ENCODE measurements at regions not wholly inside any gene's neighbourhood (a gene's known extent, or its start where the extent isn't known, plus 50 kb on each side); places are given as distances from the start of the nearest gene placed in this dataset.

DNA sequence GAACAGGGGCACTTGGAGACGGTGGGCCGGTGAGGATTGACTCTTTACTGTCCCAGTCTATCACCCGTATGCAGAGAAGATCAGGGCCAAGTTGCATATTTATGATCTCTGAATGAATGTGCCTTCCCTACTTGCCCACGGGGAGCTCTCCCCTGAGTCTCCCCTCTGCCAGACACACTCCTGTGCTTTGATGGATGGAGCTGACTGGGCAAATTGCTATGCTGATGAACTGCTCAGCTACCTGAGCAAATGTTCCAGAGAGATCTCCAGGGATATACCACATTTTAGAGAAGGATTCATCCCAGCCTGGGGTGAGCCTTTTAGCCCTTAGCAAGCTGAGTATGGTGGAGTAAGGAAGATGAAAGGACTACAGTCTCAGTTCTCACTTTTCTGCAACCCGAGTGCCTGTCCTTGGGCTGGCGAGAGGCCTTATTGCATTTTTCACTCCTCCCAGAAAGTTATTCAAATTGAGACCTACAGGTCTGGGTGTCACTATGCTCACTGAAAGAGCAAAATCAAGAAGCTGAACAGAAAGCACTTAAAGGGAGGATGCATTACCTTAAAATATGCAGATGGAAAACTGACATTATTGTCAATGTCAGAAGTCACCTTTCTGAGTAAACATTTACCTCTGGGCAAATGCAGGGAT, 526.7 kb upstream of the WWC1 start:
- TF ChIP-seq, protein P1, sequence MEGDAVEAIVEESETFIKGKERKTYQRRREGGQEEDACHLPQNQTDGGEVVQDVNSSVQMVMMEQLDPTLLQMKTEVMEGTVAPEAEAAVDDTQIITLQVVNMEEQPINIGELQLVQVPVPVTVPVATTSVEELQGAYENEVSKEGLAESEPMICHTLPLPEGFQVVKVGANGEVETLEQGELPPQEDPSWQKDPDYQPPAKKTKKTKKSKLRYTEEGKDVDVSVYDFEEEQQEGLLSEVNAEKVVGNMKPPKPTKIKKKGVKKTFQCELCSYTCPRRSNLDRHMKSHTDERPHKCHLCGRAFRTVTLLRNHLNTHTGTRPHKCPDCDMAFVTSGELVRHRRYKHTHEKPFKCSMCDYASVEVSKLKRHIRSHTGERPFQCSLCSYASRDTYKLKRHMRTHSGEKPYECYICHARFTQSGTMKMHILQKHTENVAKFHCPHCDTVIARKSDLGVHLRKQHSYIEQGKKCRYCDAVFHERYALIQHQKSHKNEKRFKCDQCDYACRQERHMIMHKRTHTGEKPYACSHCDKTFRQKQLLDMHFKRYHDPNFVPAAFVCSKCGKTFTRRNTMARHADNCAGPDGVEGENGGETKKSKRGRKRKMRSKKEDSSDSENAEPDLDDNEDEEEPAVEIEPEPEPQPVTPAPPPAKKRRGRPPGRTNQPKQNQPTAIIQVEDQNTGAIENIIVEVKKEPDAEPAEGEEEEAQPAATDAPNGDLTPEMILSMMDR (IDR thresholded peaks at IDR 0.05), result no peak
- TF ChIP-seq POLR2A (IDR thresholded peaks at IDR 0.05), result no peak
